Kidney (tissue), 13 donors: ENCODE measurements at regions not wholly inside any gene's neighbourhood (a gene's known extent, or its start where the extent isn't known, plus 50 kb on each side); places are given as distances from the start of the nearest gene placed in this dataset.

Experiments used
- DNase-seq, 5 donors: peaks; one replicate each; pipeline ENCODE4 v3.0.0-alpha.2; 2013 to 2020
- FAIRE-seq: peaks from 2 replicates; lab custom pipeline; 2012; peaks lifted over from hg19 to GRCh38; lab: Jason Lieb, UNC
- H3K27ac ChIP-seq, 2 donors: one replicate each; pipeline ENCODE4 v1.7.0; 2013; ENCODE audit warnings: low read depth in 2 of 2, low read length in 2 of 2, inconsistent platforms in 1 of 2
- H3K27me3 ChIP-seq: one replicate; pipeline ENCODE4 v1.7.1; 2013; ENCODE audit warnings: low read length, inconsistent platforms; ENCODE audit not compliant: control insufficient read depth, insufficient read depth
- H3K36me3 ChIP-seq, 3 donors: one replicate each; pipeline versions ENCODE4 v1.7.0 to v1.7.1; 2013; ENCODE audit warnings: low read length in 3 of 3, control low read depth in 1 of 3, inconsistent platforms in 1 of 3; ENCODE audit not compliant: insufficient read depth in 3 of 3, control insufficient read depth in 2 of 3
- H3K4me1 ChIP-seq, 3 donors: one replicate each; pipeline versions ENCODE4 v1.7.0 to v1.7.1; 2013; ENCODE audit warnings: low read length in 3 of 3, inconsistent platforms in 1 of 3, low read depth in 1 of 3; ENCODE audit not compliant: control insufficient read depth in 2 of 3, insufficient read depth in 2 of 3
- H3K4me3 ChIP-seq, 3 donors: one replicate each; pipeline versions ENCODE4 v1.7.0 to v1.8.1; 2013; ENCODE audit warnings: low read length in 3 of 3, control low read depth in 1 of 3, inconsistent platforms in 1 of 3
- H3K9ac ChIP-seq, 3 donors: one replicate each; pipeline versions ENCODE4 v1.7.0 to v1.7.1; 2013; ENCODE audit warnings: low read length in 3 of 3, control low read depth in 1 of 3, inconsistent platforms in 1 of 3
- H3K9me3 ChIP-seq, 3 donors: one replicate each; pipeline versions ENCODE4 v1.7.0 to v1.7.1; 2013; ENCODE audit warnings: low read length in 3 of 3, control low read depth in 1 of 3, inconsistent platforms in 1 of 3; ENCODE audit not compliant: control insufficient read depth in 2 of 3, insufficient read depth in 1 of 3
- intact Hi-C: fragments of 100-400 bp; cut with DNase I; formaldehyde crosslinking; loops from one replicate; pipeline ENCODE4 v1.11.1; 2022
- TF ChIP-seq, protein P1 (sequence below): IDR thresholded peaks from 3 replicates; pipeline ENCODE4 v1.5.1; 2012; ENCODE audit warnings: mild to moderate bottlenecking, moderate library complexity, borderline replicate concordance; ENCODE audit not compliant: insufficient read depth; ENCODE audit errors: extremely low read depth
- donor health status: control.
- donor health status: control.
- donor health status: control.
- donor health status: control.
- donor health status: control.
- donor health status: DM: yes; HTN: yes; CAD: no.
- donor health status: Normal renal cell carcinoma (clear cell type).

- intact Hi-C loops, result no loop called here
- Histone ChIP-seq H3K27ac (no peak overlapping the region), H3K27me3 (no peaks in the 10 kb centered on the region), H3K4me1 (peaks cover 2 to 14% (median 4%) of the 10 kb centered on the region in 3 donors), H3K4me3 (no peak overlapping the region), H3K9me3 (no peaks in the 10 kb centered on the region), H3K9ac (no peak overlapping the region), H3K36me3 (no peaks in the 10 kb centered on the region)
- FAIRE-seq (no peak), DNase-seq (no peak)
- TF ChIP-seq, protein P1, sequence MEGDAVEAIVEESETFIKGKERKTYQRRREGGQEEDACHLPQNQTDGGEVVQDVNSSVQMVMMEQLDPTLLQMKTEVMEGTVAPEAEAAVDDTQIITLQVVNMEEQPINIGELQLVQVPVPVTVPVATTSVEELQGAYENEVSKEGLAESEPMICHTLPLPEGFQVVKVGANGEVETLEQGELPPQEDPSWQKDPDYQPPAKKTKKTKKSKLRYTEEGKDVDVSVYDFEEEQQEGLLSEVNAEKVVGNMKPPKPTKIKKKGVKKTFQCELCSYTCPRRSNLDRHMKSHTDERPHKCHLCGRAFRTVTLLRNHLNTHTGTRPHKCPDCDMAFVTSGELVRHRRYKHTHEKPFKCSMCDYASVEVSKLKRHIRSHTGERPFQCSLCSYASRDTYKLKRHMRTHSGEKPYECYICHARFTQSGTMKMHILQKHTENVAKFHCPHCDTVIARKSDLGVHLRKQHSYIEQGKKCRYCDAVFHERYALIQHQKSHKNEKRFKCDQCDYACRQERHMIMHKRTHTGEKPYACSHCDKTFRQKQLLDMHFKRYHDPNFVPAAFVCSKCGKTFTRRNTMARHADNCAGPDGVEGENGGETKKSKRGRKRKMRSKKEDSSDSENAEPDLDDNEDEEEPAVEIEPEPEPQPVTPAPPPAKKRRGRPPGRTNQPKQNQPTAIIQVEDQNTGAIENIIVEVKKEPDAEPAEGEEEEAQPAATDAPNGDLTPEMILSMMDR, result no peak
These were observed 53.8 kb upstream of the PSEN2 start for GRCh38 chr1:226816576-226816975.

GRCh38 chr1:226814751-226815537, 55.5 kb upstream of the PSEN2 start:
- H3K4me3 ChIP-seq, result no peak overlapping the region
- peak overlapping the region; percentile 83 to 88 for H3K27ac ChIP-seq
- H3K9ac ChIP-seq, result peak overlapping the region in 1 of 3 donors; percentile 66

GRCh38 chr1:226813671-226814591, 56.5 kb upstream of the PSEN2 start:
- H3K4me3 ChIP-seq, result no peak overlapping the region
- peak overlapping the region in 1 of 3 donors; percentile 41 for H3K9ac ChIP-seq
- H3K27ac ChIP-seq, result peak overlapping the region in 1 of 2 donors; percentile 56
- no peaks in the 10 kb centered on the region for H3K27me3 ChIP-seq
- DNase-seq (no peak), FAIRE-seq (no peak)
- H3K9me3 ChIP-seq, result no peaks in the 10 kb centered on the region
- intact Hi-C loops, result no loop called here
- no peaks in the 10 kb centered on the region for H3K36me3 ChIP-seq
- TF ChIP-seq, protein P1, result no peak
- peaks cover 2 to 5% (median 3%) of the 10 kb centered on the region in 3 donors for H3K4me1 ChIP-seq

More at GRCh38 chr1:226814751-226815537, 55.5 kb upstream of the PSEN2 start:
- peak; percentile 69 to 92 (median 71) for DNase-seq
- H3K36me3 ChIP-seq, result no peaks in the 10 kb centered on the region
- no peak for FAIRE-seq
- no peaks in the 10 kb centered on the region for H3K9me3 ChIP-seq
- no peaks in the 10 kb centered on the region for H3K27me3 ChIP-seq
- intact Hi-C loops, result no loop called here
- peaks cover 2 to 7% (median 3%) of the 10 kb centered on the region in 3 donors for H3K4me1 ChIP-seq
- TF ChIP-seq, protein P1, result no peak
